C4-2B (cell line): ENCODE measurements at regions not wholly inside any gene's neighbourhood (a gene's known extent, or its start where the extent isn't known, plus 50 kb on each side); places are given as distances from the start of the nearest gene placed in this dataset.

ENCODE experiments used
- ZFX ChIP-seq: fragments of 450-650 bp; IDR thresholded peaks from 2 replicates; pipeline ENCODE4 v1.6.1; 2017
- TF ChIP-seq, protein P1 (sequence below): fragments of 450-650 bp; conservative IDR thresholded peaks from 2 replicates; pipeline ENCODE4 v1.5.1; 2017; ENCODE audit warnings: mild to moderate bottlenecking

DNA sequence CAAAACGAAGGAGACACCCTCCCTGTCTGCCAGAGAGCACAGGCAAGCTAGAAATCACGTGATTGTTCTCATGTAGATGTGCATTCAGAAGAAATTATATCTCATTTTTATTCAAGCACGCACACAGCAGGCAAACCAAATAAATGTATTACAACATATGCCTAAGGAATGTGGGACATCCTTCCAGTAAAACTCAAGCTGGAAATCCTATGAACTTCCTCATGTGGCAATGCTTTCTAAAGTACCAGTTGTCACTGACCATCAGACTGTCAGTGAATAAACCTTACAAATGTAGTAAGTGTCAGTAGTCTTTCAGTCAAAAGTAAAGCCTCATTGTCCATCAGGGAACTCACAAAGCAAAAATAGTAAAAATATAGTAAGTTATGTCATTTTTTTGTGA, 350.1 kb upstream of the POM121L12 start:
- TF ChIP-seq, protein P1, sequence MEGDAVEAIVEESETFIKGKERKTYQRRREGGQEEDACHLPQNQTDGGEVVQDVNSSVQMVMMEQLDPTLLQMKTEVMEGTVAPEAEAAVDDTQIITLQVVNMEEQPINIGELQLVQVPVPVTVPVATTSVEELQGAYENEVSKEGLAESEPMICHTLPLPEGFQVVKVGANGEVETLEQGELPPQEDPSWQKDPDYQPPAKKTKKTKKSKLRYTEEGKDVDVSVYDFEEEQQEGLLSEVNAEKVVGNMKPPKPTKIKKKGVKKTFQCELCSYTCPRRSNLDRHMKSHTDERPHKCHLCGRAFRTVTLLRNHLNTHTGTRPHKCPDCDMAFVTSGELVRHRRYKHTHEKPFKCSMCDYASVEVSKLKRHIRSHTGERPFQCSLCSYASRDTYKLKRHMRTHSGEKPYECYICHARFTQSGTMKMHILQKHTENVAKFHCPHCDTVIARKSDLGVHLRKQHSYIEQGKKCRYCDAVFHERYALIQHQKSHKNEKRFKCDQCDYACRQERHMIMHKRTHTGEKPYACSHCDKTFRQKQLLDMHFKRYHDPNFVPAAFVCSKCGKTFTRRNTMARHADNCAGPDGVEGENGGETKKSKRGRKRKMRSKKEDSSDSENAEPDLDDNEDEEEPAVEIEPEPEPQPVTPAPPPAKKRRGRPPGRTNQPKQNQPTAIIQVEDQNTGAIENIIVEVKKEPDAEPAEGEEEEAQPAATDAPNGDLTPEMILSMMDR: no peak
- TF ChIP-seq ZFX: no peak
